ENCODE measurements at regions not wholly inside any gene's neighbourhood (a gene's known extent, or its start where the extent isn't known, plus 50 kb on each side); places are given as distances from the start of the nearest gene placed in this dataset.

- Histone ChIP-seq H2AK5ac (ENCODE audit: low read depth, low read length) (no peak overlapping the region), H2AFZ (ENCODE audit: low read length) (no peak overlapping the region), H2BK15ac (ENCODE audit: low read length) (no peak overlapping the region), H3K79me1 (ENCODE audit: low read depth, low read length) (no peaks in the 10 kb centered on the region), H2BK120ac (replicated peaks; ENCODE audit: low read depth, low read length) (no peak overlapping the region), H3K14ac (ENCODE audit: insufficient read length) (no peak overlapping the region), H3K79me2 (ENCODE audit: control insufficient read depth in 1 of 2, insufficient read depth in 2 of 2, low read length in 2 of 2) (no peaks in the 10 kb centered on the region), H3K23ac (ENCODE audit: insufficient read length) (no peak overlapping the region), H4K8ac (ENCODE audit: extremely low read depth, insufficient read depth, low read length) (no peak overlapping the region), H4K91ac (replicated peaks; ENCODE audit: insufficient read length, low read length) (no peak overlapping the region), H3K36me3 (ENCODE audit: control insufficient read depth in 2 of 4, insufficient read depth in 4 of 4, low read length in 3 of 4) (no peaks in the 10 kb centered on the region), H3K4me2 (ENCODE audit: insufficient read depth in 1 of 2, low read depth in 2 of 2, low read length in 2 of 2) (no peak overlapping the region), H3K9me3 (ENCODE audit: insufficient read depth in 2 of 2, low read depth in 1 of 2, low read length in 1 of 2) (no peaks in the 10 kb centered on the region), H3K9ac (replicated peaks in 1 of 4; ENCODE audit: extremely low read depth in 1 of 4, low read depth in 3 of 4, low read length in 3 of 4) (no peak overlapping the region), H2BK5ac (ENCODE audit: low read depth, low read length) (no peak overlapping the region), H3K27me3 (replicated peaks in 1 of 4; ENCODE audit: control insufficient read depth in 3 of 4, extremely low read depth in 1 of 4, insufficient read depth in 3 of 4, low read length in 3 of 4) (no peaks in the 10 kb centered on the region), H3K4me1 (replicated peaks in 1 of 4; ENCODE audit: control insufficient read depth in 3 of 4, insufficient read depth in 4 of 4, low read length in 3 of 4) (peaks cover 0 to 3% (median 0%) of the 10 kb centered on the region in 4 experiments; a peak in 1 of 7 replicates), H3K4ac (replicated peaks; ENCODE audit: insufficient read length, low read depth, low read length) (no peak overlapping the region), H2BK12ac (ENCODE audit: low read depth, low read length) (no peak overlapping the region), H4K5ac (ENCODE audit: insufficient read length, low read depth, low read length) (no peak overlapping the region), H3K18ac (ENCODE audit: extremely low read depth, low read length) (no peak overlapping the region), H2BK20ac (ENCODE audit: low read length) (no peak overlapping the region), H3K27ac (ENCODE audit: low read depth, low read length) (no peak overlapping the region), H4K20me1 (replicated peaks in 1 of 2; ENCODE audit: control insufficient read depth in 1 of 2, insufficient read depth in 2 of 2, low read length in 2 of 2) (no peaks in the 10 kb centered on the region), H3K56ac (replicated peaks; ENCODE audit: insufficient read length, low read depth, low read length) (no peak overlapping the region), H3K23me2 (ENCODE audit: low read depth, low read length) (no peaks in the 10 kb centered on the region), H3K4me3 (ENCODE audit: extremely low read depth in 1 of 4, insufficient read depth in 2 of 4, low read depth in 3 of 4, low read length in 4 of 4) (no peak overlapping the region)
- WGBS, 2 experiments (ENCODE audit: extremely low coverage in 1 of 2, insufficient coverage in 1 of 2, insufficient read length in 1 of 2, insufficient replicate concordance in 2 of 2, low coverage in 1 of 2, low lambda C conversion rate in 2 of 2, missing lambda C conversion rate in 1 of 2), result 86% methylated on average over 10 of the region's 10 CpGs; no CpG with 5 or more reads in 1 of the 2 experiments
- CTCF ChIA-PET (ENCODE audit: partially characterized antibody), result interaction anchor here (0.7 to 1.7 kb wide), 3 partner anchors 27 to 252 kb away, joined by 3 to 5 read pairs (median 4); no protein-coding TSS in a partner anchor
- POLR2A ChIA-PET (ENCODE audit: partially characterized antibody), result interaction anchor here (0.6 to 1.4 kb wide), 2 partner anchors 11 to 49 kb away, joined by 3 read pairs; no protein-coding TSS in a partner anchor
- FAIRE-seq (no peak), DNase-seq (ENCODE audit: low read depth in 1 of 2, low spot score in 2 of 2) (no peak)
Measured at GRCh38 chr2:16191431-16192200, 251.3 kb downstream of the MYCN start.

Measured in H1 (cell line).